HG03521 (cell line): ENCODE measurements at regions not wholly inside any gene's neighbourhood (a gene's known extent, or its start where the extent isn't known, plus 50 kb on each side); places are given as distances from the start of the nearest gene placed in this dataset.
"Not testable (repeated sequence)": the region's sequence is repeated elsewhere in the genome, so short reads cannot be mapped to it uniquely, and the experiment has no call there.

ENCODE experiments used
- ATAC-seq: cut with Tn5 transposase; IDR thresholded peaks from one replicate; pipeline ENCODE4 v1.9.1; 2021; ENCODE audit warnings: mild to moderate bottlenecking, moderate library complexity; ENCODE audit not compliant: unreplicated experiment

GRCh38 chr9:90166374-90166773, 476.2 kb downstream of the DIRAS2 start:
- ATAC-seq: not testable (repeated sequence)

- no peak for ATAC-seq
Measured at GRCh38 chr9:90167914-90168313, 474.7 kb downstream of the DIRAS2 start.

- no peak for ATAC-seq
Measured at GRCh38 chr9:90169490-90169889, 473.1 kb downstream of the DIRAS2 start.

GRCh38 chr9:90173935-90174334, 468.7 kb downstream of the DIRAS2 start:
- not testable (repeated sequence) for ATAC-seq

GRCh38 chr9:90174346-90174745, 468.3 kb downstream of the DIRAS2 start:
- not testable (repeated sequence) for ATAC-seq

- no peak for ATAC-seq
Measured at GRCh38 chr9:90175257-90175656, 467.4 kb downstream of the DIRAS2 start.

- ATAC-seq: no peak
Measured at GRCh38 chr9:90175865-90176264, 466.8 kb downstream of the DIRAS2 start.

DNA sequence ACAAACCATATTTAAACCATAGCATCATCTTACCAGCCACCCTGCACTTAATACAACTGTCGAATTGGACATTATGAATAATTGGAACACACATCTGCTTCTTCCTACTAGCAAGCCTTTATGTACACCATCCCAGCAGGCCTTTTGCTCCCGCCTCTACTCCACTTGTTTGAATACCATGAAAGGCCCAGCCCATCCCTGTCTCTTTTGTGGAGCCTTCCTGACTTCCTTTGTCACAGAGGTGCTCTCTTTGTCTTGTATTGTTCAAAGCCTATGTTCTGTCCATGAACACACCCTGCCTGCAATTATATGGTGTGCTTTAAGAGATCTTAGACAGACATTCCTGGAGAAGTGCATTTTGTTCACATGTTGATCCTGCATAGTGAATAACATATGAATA, 465.7 kb downstream of the DIRAS2 start:
- ATAC-seq: no peak

DNA sequence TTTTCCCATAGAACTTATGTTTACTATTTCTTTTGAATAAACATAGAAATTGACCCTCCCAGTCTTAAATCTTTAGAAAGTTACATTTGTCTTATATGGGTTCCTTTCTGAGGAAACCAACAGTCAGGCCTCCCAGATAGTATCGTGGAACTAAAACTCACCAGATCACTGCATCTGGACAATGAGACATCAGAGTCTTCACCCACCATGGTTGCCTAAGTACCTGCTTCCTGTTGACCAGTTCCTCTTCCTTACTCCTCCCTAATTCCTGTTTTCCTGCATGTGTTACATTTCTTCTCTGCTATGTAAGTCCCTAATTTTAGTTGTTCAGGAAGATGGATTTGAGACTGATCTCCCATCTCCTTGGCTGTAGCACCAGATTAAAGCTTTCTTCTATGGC, 462.2 kb downstream of the DIRAS2 start:
- ATAC-seq: no peak

DNA sequence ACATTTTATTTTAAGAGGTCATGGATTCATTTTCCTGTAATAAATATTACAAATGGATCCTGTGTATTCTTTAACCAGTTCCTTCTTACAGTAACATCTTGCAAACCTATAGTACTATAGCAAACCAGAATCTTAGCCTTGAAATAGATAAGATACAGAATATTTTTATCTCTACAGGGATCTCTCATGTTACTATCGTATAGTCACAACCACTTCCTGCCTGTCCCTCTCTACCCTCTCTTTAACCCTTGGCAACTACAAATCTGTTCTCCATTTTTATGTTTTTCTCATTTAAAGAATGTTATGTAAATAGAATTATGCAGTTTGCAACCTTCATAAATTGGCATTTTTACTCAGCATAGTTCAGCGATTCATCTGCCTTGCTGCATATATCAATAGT, 454.0 kb downstream of the DIRAS2 start:
- no peak for ATAC-seq

- ATAC-seq: peak; percentile 91
Measured at GRCh38 chr9:90189306-90189705, 453.3 kb downstream of the DIRAS2 start.

- ATAC-seq: not testable (repeated sequence)
Measured at GRCh38 chr9:90192465-90192864, 450.2 kb downstream of the DIRAS2 start.

- ATAC-seq: no peak
Measured at GRCh38 chr9:90198956-90199355, 443.7 kb downstream of the DIRAS2 start.

DNA sequence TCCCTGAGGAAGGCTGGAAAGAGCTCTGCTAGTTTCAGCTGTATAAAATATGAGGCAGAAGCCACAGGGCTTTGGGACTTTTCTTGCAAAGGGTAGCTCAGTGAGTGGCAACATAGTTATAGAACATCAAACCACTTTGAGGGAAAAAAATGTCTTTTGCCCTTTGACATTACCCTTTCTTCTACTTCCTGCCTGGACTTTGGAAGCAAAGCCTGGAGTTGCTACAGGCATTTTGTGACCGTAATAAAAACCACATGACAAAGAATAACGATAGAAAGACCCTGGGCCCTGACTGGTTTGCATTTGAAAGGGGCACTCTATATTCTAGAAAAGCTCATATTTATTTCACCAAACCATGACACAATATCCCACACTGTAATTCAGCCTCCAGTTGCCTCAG, 440.9 kb downstream of the DIRAS2 start:
- no peak for ATAC-seq

GRCh38 chr9:90204128-90204831, 438.3 kb downstream of the DIRAS2 start:
- no peak for ATAC-seq

DNA sequence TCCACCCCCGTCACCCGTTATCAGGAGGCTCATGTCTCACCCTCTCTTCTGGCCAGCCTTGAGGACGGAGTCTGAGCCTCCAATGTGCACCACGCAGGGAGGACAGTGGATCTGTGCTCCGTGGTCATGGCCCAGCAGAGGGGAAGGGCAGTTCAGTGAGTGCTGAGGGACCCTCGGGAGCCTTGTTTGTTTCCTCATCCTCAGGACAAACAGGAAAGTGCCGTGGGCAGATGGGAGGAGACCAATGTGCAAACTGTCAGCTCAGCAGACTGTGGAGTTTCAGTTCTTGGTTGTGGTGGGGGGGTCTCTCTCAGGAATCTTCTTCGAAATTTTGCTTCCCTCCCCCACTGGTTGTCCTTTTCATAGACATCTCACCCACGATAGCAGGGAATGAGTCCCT, 429.6 kb downstream of the DIRAS2 start:
- not testable (repeated sequence) for ATAC-seq

- ATAC-seq: no peak
Measured at GRCh38 chr9:90219548-90220118, 423.0 kb downstream of the DIRAS2 start.

DNA sequence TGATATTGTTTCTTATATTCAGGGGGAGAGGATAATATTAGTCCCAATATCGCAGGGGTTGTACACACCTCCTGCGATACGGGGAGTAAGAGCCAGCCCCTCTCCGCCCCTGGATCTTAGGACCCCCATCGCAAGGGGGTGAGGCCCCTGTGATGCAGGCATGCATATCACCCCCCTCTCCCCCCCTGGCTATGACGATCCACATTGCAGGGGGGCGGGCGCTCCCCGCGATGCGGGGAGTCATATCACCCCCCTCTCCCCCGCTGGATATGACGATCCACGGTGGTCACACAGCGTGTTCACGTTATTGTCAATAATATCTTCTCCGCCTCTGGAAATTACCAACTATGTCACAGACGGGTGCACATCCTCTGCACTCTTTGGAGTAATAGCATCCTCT, 420.7 kb downstream of the DIRAS2 start:
- not testable (repeated sequence) for ATAC-seq

GRCh38 chr9:90226839-90227338, 415.7 kb downstream of the DIRAS2 start:
- not testable (repeated sequence) for ATAC-seq

DNA sequence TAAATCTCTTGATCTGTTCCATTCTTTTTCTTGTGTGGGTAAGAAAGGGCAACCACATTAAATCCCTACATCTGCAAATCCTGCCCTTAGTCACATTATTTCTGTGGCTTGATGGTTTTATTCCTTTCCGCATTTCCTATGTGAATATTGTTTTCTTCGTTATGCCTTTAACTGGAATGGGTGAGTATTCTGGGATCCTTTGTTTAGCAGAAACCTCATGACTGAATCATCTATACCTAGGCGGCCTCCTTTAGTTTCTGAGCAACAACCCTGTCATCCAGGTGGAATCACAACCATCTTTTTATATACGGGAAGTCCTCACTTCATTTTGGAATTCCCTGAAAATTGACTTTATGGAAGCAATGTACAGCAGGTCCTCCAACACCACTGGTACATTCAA, 409.5 kb downstream of the DIRAS2 start:
- not testable (repeated sequence) for ATAC-seq

DNA sequence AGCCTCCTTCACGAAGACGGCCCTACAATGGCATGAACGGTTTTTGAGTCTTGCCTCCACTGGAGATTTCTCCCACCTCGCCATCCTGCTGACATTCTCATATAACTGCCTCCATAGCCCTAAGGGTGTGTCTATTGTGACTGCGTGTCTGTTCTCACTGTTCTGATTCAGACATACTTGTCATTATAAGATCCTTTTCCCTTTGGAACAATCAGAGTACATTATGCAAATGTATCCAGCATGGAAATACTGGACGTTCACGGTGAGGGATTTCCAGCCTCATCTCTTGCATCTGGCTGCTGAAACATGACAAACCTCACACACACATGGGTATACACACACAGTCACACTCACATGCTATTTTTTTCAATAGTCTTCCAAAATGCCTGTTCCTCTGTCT, 402.1 kb downstream of the DIRAS2 start:
- no peak for ATAC-seq

DNA sequence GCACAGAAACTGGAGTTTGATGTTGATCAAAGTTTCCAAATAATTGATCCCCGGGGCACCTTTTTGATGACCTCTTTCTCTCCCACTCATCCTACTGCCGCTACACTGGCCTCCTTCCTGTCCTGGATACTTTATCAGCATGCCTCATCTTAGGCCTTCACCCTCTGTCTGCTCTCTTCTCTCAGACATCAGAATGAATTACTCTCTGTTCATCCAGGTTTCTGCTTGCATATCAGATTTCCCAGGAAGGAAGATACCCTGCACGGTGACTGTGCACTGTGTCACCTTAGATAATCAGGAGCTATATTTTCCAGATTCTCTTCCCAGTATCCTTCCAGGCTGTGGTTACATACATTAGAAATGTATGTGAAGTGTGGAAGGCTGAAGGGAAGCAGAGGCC, 397.0 kb downstream of the DIRAS2 start:
- no peak for ATAC-seq

GRCh38 chr9:90249094-90249493, 393.5 kb downstream of the DIRAS2 start:
- no peak for ATAC-seq
